HuH-7.5 (cell line): ENCODE measurements at regions not wholly inside any gene's neighbourhood (a gene's known extent, or its start where the extent isn't known, plus 50 kb on each side); places are given as distances from the start of the nearest gene placed in this dataset.
"Not testable (repeated sequence)": the region's sequence is repeated elsewhere in the genome, so short reads cannot be mapped to it uniquely, and the experiment has no call there.

ENCODE experiments used
- DNase-seq: peaks from one replicate; pipeline ENCODE4 v3.0.0; 2011; ENCODE audit warnings: low spot score

DNA sequence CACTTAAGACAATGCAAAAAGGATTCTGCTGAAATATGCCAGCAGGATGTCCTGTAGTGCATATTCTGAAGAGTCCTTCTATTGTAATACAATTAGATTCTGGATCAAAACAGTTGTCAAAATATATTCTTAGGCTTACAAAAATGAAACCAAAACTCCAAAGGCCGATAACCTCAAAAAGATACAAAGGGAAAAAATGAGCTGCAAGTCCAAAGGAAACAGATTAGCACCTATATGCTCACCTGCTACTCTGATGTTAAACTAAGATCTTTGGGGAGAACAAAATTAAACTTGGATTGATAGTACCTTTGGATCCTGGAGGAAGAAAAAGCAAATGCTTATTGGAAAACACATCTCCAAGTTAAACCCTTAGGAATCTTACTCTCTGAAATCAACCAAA lies 397.1 kb downstream of the SPATA31D1 start:
- DNase-seq: no peak

DNA sequence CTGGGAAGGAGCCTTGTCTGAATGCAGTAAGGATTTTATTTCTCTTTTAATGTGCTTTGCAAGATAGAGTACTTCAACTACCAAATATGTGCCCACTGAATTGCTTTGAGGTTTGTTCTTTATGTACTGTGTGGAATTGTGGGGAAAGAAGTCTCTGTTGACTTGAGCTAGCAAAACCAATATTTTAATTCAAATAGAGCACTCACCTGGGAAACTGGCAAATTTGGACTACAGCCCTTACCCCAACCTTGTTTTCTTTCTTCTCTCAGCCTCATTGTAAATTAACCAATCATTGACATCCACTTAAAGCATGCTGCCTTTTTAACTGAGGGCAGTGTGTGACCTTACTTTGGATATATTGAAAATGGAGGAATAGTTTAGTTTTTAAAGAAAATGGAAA lies 409.0 kb downstream of the SPATA31D1 start:
- no peak for DNase-seq

DNA sequence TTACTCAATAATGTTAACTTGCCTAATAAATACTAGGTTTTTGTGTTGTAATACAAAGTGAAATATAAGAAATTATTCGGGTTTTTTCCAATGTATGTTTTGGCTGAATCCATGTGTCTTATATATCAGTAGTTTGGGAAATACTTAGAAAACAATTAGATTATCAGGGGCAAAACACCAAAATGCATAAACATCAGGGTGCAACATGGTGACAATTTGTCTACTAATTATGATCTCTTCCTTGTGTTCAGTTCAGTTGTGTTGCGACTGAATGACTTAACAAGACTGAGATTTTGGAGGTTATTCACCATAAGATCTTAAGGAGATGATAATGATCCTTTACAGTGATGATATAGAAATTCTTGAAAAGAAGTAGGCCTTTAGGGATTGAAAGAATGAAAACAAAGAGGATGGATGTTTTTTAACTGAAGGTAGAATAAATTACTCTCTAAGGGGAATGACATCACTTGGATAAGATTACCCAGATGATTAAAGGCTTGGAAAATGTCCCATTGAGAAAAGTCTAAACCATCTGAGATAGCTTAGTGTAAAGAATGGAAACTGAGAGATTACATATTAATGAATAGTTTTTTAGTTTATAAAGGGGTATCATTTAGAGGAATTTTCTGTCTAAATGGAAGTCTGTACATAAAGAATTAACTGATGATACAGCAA lies 415.8 kb downstream of the SPATA31D1 start:
- no peak for DNase-seq

DNA sequence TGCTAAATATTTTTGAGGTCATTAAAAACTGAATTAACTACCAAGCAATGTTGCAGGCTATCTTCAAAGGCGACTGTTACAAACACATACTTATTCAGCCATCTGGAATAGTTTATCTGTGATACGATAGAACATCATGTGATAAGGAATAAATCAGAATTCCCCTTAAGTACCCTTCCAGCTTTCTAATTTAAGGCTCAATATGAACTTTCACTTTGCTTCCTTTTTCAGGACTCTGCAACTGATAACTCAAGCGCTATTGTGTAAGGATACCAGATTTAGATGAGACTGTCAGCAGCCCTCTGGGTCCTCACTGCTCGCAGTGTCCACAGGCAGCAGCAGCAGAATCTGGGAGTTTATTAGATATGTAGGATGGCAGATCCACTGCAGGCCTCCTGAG lies 416.3 kb downstream of the SPATA31D1 start:
- DNase-seq: no peak

DNA sequence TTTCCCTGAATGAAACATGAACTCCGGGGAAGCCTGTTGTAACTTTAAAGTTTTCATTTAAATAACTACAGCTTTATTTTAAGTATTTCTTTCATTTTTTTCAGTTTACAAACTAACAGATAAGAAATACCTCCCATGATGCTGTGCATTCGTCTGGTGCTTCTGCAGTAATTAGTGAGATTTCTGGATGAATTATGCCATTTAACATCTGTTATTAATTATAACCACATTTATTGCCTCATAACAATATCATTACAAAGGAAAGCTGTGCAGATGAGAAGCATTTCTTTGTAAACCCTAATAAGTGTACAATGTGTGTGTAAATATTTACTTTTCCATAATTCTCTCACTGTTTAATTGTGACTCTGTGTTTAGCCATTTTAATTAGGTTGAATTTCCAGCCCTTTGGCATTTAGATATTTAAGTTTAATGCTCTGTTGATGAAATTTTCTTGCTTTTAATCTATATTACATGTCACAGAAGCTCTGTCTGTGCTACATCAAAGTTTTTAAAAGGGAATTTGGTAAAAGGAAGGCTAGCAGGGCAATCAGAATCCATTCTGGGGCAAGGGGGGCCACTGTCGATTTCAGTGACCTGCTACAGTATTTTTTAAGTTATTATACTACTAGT lies 418.0 kb downstream of the SPATA31D1 start:
- no peak for DNase-seq

DNA sequence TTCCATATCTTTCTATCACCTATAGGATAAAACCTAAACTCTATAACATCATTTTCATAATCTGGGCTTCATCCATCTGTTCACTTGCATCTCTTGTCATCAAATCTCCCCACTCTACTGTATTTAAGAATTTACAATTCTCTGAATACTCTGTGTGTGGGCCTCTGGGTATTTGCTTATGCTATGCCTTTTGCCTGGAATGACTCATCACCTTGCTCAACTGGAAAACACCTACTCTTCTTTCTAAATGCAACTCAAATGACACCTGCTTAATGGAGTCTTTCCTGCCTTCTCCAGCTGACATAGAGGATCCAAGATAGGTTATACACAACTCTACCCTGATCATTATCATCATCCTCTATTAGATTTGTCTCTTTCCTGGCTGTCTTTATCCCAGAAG lies 421.7 kb downstream of the SPATA31D1 start:
- no peak for DNase-seq

DNA sequence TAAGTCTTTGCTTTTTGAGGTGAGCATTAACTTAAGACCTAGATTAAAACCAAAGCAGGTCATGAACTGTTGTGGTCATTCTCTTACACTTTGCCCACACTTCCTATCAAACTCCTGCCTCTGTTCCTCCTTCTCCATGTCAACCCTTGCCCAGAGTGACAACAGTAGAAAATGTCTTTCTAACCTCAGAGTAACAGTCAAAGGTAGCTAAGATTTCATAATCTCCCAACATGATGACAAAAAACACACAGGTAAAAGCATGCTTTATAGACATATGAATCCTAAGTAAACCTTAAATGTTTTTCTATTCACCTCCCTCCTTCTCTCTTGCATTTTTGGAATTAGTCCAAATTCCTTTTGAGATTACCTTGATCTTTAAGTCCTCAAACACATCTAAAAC lies 422.3 kb downstream of the SPATA31D1 start:
- no peak for DNase-seq

DNA sequence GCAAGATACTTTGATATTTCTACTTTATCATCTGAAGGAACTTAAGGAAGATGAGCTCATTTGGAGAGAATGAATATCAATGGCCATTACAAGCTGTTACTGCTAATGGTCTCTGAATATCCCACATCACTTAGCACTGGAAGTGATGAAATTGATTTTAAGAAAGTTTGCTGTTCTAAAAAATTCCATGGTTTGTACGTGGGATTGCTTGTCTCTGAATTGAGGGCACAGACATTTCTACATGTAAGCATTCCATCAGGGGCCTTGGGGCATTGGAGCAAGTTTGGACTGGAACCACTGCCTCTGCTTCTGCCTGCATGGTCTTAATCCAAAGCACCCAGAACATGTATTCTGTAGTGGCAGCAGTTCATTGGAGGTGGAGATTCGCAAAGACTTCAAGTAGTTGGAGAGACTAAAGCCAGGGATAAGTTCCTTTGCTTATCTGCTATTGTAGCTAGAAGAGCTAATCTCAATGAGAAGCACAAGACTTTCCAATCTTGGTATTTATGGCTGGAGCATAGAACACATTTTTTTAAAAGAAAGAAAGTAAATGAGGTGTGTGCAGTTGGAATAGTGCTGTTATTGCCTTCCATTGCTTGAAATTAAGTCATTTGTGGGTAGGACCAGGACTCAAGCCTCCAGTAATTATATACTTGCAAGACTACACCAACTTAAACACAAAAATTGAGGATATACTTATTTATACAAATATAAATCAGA lies 424.2 kb downstream of the SPATA31D1 start:
- no peak for DNase-seq

DNA sequence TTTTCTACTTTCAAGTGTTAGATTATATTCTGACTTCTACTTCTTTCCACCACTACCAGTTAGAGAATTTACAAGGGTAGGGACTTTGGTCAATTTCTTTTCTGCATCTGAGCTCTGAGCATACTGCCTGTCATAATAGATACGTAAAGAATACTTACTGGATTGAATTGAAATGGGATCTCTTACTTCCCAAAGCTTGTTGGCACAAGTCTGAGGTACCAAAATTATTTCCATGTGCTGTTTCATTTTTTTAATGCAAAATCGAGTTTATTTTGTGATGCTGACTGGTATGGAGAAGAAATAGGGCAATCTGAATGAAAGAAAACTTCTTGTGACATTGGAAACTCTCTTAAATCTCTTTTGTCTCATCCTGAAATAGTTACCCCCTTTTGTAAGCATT lies 428.9 kb downstream of the SPATA31D1 start:
- no peak for DNase-seq

DNA sequence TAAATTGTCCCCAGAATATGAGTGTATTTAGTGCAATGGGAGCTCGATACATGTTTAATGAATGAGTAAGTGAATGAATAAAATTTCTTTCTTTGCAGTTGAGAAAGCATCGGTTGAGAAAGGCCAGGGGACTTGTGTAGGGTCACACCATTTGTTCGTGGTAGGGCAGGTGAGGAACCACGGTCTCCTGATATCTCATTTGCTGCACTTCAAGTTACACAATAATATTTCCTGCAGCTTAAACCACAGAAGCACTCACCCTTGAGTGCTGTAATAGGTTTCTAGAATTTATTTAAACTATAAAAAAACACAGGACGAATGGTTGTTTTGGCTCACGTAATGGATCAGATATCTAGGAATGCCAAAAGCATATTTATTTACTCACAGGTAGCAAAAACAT lies 429.8 kb downstream of the SPATA31D1 start:
- DNase-seq: no peak

DNA sequence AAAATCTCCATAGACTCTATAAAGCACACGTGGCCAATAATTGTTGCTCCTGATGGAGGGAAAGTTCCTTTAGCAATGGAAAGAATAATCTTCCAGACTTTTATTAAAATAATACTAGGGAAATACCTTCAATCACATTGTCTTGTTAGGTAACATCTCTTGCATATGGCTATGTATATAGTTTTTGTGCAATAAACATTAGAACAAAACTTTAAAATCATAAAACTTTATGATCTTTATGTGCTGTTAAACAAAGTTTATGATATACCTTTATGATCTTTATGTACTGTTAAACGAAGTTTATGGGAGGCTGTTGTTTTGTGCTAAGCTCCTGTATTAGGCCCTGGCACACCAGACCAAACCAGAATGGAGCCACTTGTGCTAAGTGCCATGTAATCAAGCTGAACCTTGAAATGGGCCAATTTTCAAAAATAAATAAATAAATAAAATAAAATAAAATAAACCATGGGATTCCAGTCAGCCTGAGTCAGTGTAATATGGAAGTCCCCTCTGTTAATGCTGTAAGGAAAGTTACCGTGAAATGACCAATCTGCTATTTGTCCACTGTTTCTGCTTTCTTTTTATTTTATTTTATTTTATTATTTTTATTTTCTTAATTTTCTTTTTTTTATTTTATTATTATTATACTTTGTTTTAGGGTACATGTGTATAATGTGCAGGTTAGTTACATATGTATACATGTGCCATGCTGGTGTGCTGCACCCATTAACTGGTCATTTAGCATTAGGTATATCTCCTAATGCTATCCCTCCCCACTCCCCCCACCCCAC lies 431.3 kb downstream of the SPATA31D1 start:
- no peak for DNase-seq

DNA sequence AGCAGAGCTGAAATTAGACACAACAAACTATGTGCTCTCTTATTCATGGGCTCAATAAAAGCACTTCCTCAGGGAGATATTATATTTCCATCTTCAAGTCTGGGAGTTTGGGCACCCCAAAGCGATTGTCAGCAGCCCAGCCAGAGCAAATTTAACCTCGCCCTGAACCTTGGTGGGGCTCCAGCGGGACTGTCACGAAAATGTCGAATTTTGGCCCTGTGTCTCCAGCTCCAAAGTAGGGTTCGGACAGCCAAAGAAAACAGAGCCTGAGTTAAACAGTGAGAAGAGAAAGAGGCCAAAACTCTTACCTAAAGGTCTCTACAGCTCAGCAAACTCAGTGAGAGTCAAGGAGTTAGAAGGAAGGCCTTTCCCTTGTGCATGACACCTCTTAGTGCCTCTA lies 432.9 kb downstream of the SPATA31D1 start:
- DNase-seq: no peak

DNA sequence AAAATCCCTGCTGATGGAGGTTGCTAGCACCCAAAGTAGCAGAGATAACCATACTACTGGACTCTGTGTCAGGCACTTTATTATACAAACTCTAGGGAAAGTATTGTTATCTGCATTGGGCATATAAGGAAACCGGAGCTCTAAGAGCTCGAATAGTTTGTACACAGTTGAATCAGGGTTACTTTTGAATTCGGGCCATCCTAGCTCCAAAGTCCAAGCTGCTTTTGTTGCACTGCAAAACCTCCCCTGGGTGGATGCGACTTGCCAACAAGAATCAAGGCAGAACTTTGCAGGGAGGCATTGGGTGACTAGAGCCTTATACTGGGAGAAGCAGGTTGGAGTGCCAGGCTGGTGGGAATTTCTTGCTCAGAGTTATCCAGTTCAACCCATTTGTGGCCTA lies 435.1 kb downstream of the SPATA31D1 start:
- no peak for DNase-seq

DNA sequence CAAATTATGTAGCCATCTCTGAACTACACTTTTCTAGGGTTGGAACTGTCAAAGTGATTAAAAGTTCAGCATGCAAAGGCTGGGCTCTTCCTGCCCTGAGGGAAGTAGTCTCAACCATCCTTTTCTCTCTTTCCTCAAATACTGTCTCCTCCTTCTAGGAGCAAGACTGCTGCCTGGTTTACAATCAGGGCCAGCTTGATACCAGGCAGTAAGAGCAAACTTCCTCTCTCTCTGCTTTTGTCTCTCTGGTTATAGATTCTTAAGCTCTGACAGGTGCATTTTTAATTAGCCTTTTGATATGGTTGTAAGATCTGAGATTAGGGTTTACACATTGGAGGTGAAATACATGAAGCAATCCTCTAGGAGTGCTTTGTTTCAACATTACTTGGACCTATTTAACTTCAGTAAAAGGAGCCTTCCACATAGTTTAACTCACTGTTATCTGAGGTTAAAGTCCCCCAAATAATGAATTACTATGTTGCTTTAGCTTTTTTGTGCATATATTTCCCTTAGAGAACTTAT lies 436.1 kb downstream of the SPATA31D1 start:
- DNase-seq: no peak

DNA sequence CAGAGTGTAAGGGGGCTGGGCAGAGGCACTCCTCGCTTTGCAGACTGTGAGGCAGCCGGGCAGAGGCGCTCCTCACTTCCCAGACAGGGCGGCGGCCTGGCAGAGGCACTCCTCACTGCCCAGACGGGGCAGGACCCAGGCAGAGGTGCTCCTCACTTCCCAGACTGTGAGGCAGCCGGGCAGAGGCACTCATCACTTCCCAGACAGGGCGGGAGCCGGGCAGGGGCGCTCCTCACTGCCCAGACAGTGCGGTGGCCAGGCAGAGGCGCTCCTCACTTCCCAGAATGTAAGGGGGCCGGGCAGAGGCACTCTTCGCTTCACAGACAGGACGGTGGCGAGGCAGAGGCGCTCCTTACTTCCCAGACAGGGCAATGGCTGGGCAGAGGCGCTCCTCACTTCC lies 442.5 kb downstream of the SPATA31D1 start:
- DNase-seq: no peak

DNA sequence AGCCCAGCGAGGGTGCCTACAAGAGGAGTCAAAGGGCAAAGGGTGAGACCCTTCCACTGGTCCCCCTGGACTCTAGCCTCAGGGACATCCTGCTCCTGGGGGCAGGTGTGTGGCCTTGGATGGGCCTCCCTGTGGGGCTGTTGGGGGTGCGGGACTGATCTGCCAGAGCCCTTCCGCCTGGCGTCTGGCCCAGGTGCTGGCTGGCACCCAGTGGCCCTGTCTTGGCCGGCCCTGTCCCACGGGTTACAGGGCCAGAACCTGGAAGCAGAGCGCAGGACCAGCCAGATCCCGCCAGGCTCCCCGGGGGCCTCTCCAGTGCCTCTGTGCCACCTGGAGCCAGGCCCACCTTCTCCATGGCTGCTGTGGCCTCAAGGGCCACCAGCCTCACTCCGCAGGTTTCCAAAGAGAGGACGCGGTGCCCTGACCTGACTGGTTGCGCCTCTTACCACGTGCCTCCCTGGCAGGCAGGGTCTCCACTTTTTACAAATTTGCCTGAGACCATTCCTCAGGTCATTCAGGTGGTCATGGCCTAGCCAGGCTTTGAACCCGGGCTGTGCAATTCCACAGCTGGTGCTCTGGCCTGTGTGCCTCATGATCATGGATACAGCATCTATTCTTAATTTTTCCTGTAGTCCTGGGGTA lies 444.8 kb downstream of the SPATA31D1 start:
- DNase-seq: not testable (repeated sequence)

DNA sequence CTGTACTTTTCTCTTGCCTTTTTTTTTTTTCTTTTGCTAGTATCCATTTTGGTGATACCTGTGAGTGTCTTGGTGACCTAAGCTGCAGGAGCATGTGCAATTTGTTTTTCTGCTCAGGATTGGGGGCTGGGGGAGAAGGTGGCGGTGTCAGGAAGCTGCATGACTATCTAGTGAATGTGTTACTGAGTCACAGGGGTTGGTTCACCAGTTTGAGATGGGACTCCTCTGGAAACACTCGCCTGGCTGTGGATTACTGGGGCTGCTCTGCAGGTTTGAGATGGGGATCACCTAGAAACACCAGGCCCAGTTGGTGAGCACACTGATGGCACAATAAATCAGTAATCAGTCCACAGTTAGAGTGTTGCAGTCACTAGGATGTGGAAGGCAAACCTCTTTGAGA lies 447.9 kb downstream of the SPATA31D1 start:
- no peak for DNase-seq

DNA sequence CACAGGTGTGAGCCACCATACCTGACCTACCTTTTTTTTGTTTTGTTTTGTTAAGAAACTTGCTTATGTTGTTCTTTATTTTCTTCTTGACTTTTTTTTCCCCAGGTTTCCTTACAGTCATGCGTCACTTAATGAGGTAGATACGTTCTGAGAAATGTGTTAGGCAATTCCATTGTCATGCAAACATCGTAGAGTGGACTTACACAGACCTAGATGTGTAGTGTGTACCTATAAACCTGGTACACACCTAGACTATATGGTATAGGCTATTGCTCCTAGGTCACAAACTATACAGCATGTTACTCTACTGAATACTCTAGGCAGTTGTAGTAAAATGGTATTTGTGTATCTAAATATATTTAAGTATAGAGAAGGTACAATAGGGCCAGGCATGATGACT lies 448.6 kb downstream of the SPATA31D1 start:
- DNase-seq: not testable (repeated sequence)

DNA sequence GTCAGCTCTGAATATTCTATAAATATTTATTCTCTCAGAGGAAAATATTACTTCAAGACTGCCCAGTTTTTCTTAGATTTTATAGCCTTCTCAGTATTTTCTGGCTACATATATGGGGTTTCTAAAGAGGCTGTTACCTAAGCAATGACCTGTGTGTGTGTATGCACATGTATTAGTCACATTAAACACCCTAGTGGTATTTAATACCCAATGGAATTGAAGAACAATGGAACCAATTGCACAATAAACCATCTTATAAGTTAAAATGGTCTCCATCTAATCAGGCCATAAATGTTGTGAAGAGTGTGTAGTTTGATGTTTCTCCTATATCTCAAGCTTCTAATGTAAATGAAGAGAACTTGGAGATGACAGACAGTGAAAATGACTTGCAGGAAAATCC lies 450.0 kb downstream of the SPATA31D1 start:
- DNase-seq: no peak

DNA sequence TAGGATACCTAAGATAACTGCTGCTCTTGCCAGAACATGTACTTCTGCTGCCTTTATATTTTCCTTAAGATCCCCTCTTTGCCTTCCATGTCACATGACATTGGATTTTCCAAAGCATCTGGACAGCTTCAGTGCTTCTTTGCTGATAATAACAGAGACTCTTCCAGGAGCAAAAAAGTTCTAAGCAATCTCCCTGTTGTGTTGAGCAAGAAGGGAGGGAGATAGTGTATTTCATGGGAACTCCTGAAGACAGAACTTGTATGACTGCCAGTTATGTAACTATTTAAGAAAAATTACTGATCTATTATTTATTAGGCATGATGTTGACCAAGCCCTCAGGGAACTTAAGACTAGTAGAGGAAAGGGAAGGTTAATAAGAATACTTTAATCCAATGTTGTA lies 454.7 kb downstream of the SPATA31D1 start:
- DNase-seq: no peak

DNA sequence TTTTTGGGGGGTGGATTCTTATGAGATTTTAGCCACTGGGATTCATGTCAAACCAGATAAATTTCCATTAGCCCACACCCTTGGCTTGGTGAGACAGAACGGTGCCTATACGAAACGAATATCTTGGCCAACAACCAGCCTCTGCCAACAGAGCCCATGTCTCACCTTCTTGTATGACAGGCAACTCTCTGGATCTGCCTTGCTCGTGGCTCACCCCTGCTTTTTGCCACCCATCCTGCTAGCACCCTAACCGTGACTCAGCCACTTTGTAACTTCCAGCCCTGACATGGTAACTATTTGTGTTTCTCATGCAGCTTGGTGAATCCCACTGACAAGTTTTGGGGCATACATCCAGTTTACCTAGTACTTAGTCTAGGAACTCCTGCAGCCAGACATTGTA lies 457.0 kb downstream of the SPATA31D1 start:
- DNase-seq: no peak

DNA sequence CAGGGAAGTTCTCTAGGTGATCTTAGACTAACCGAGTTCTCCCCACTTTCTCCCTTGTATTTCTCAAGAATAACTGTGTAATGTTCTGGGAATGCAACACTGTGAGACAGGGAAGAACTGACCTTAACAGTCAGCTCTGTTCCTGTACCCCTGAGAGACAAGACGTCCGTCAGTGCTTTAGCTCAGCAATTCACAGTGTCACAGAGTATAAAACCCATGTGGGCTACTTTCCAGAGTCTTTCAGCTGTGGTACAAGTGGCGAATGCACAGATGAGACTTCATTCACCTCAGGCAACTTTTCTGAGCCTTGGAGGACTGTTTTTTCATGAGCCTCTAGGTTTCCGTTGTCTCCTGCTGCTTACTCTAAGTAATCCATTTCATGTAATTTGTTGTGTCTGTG lies 458.8 kb downstream of the SPATA31D1 start:
- no peak for DNase-seq
